Chondrocyte (in vitro differentiated cells): ENCODE measurements at regions not wholly inside any gene's neighbourhood (a gene's known extent, or its start where the extent isn't known, plus 50 kb on each side); places are given as distances from the start of the nearest gene placed in this dataset.
"Not testable (repeated sequence)": the region's sequence is repeated elsewhere in the genome, so short reads cannot be mapped to it uniquely, and the experiment has no call there.

ENCODE experiments used
- DNase-seq: peaks from one replicate; pipeline ENCODE4 v3.0.0; 2021; ENCODE audit warnings: mixed read lengths, low spot score
- H3K27ac Mint-ChIP-seq: one replicate; pipeline ENCODE4 v1.8.0; 2021; ENCODE audit warnings: mild to moderate bottlenecking, moderate library complexity, mixed read lengths; ENCODE audit not compliant: unreplicated experiment
- H3K27me3 Mint-ChIP-seq: 2 replicates; pipeline ENCODE4 v1.8.0; 2021; ENCODE audit warnings: low read depth, mixed read lengths
- H3K36me3 Mint-ChIP-seq: 2 replicates; pipeline ENCODE4 v1.8.0; 2021; ENCODE audit warnings: low read depth, mixed read lengths
- H3K4me1 Mint-ChIP-seq: 2 replicates; pipeline ENCODE4 v1.8.0; 2021; ENCODE audit warnings: low read depth, mild to moderate bottlenecking, mixed read lengths
- H3K4me3 Mint-ChIP-seq: one replicate; pipeline ENCODE4 v1.8.0; 2021; ENCODE audit warnings: mild to moderate bottlenecking, moderate library complexity, mixed read lengths; ENCODE audit not compliant: unreplicated experiment
- H3K9me3 Mint-ChIP-seq: 2 replicates; pipeline ENCODE4 v1.8.0; 2021; ENCODE audit warnings: low read depth, mixed read lengths
- TF ChIP-seq, protein P1 (sequence below): fragments of 200-600 bp; sonication (generic); IDR thresholded peaks from 2 replicates; pipeline ENCODE4 v1.5.0; 2021; ENCODE audit warnings: antibody characterized with exemption, mild to moderate bottlenecking, moderate library complexity

DNA sequence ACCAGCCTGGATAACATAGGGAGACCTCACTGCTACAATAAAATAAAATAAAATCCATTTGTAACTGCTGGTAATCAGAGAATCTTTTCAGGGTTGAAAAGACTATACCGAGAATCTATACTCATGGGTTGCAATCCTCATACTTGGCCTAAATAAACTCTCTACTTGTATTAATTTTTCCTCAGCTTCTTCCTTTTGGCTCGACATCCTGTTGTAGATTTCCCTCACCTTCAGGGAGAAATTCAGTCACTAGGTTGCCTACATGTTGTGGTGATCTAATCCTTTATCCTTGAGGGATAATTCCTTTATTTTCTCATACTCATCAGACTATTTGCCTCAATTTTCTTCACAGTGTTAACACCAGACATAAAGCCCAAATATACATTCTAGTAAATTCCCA is 1093.4 kb downstream of the SORCS3 start:
- H3K9me3 Mint-ChIP-seq = peaks cover 24% of the 10 kb centered on the region
- no peaks in the 10 kb centered on the region for H3K36me3 Mint-ChIP-seq
- no peak overlapping the region for H3K27ac Mint-ChIP-seq
- no peaks in the 10 kb centered on the region for H3K27me3 Mint-ChIP-seq
- no peaks in the 10 kb centered on the region for H3K4me1 Mint-ChIP-seq
- no peak overlapping the region for H3K4me3 Mint-ChIP-seq
- DNase-seq = no peak
- TF ChIP-seq, protein P1, sequence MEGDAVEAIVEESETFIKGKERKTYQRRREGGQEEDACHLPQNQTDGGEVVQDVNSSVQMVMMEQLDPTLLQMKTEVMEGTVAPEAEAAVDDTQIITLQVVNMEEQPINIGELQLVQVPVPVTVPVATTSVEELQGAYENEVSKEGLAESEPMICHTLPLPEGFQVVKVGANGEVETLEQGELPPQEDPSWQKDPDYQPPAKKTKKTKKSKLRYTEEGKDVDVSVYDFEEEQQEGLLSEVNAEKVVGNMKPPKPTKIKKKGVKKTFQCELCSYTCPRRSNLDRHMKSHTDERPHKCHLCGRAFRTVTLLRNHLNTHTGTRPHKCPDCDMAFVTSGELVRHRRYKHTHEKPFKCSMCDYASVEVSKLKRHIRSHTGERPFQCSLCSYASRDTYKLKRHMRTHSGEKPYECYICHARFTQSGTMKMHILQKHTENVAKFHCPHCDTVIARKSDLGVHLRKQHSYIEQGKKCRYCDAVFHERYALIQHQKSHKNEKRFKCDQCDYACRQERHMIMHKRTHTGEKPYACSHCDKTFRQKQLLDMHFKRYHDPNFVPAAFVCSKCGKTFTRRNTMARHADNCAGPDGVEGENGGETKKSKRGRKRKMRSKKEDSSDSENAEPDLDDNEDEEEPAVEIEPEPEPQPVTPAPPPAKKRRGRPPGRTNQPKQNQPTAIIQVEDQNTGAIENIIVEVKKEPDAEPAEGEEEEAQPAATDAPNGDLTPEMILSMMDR = no peak

DNA sequence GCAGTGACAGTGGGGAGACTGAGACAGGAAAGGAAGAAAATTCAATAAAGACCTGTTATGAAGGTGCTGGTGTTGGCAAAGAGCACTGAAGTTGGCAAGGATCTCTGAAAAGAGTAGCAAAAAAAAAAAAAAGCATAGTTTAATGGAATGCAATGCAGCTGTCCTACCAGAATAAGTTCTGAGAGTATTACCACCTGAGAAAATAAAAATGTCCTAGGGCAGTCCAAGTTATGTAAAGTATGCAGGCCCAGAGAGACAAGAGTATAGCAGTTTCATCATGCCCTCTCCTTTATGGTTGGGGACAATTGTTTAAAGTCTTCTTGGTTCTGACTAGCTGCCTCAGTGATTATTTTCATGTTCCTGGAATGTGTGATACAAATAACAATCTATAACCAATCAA is 1092.8 kb downstream of the SORCS3 start:
- Mint-ChIP-seq H3K9me3 (peaks cover 25% of the 10 kb centered on the region), H3K36me3 (peaks cover under 1% of the 10 kb centered on the region), H3K4me1 (no peaks in the 10 kb centered on the region), H3K27me3 (no peaks in the 10 kb centered on the region), H3K4me3 (no peak overlapping the region), H3K27ac (no peak overlapping the region)
- TF ChIP-seq, protein P1 = no peak
- DNase-seq = no peak

DNA sequence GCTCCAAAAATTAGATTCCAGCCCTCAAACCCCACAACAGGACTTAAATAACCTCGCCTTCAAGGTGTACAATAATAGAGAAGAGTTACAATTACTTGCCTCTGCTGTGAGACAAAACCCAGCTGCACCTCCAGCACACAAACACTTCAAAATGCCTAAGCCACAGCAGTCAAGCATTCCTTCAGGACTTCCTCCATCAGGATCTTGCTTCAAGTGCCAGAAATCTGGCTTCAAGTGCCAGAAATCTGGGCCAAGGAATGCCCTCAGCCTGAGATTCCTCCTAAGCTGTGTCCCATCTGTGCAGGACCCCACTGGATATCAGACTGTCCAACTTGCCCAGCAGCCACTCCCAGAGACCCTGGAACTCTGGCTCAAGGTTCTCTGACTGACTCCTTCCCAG is 1088.3 kb downstream of the SORCS3 start:
- Mint-ChIP-seq H3K27me3 (no peaks in the 10 kb centered on the region), H3K9me3 (peaks cover 13% of the 10 kb centered on the region), H3K27ac (no peak overlapping the region), H3K4me3 (no peak overlapping the region), H3K36me3 (peaks cover 3% of the 10 kb centered on the region), H3K4me1 (no peaks in the 10 kb centered on the region)
- TF ChIP-seq, protein P1 = no peak
- DNase-seq = no peak

DNA sequence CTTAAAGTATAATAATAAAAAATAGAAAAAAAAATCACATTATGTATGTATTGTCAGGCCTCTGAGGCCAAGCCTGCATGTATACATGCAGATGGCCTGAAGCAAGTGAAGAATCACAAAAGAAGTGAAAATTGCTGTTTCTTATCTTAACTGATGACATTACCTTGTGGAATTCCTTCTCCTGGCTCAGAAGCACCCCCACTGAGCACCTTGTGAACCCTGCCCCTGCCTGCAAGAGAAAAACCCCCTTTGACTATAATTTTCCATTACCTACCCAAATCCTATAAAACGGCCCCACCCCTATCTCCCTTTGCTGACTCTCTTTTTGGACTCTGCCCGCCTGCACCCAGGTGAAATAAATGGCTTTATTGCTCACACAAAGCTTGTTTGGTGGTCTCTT is 1086.5 kb downstream of the SORCS3 start:
- H3K36me3 Mint-ChIP-seq, H3K27ac Mint-ChIP-seq, H3K9me3 Mint-ChIP-seq, H3K4me3 Mint-ChIP-seq, H3K27me3 Mint-ChIP-seq, DNase-seq, H3K4me1 Mint-ChIP-seq: not testable (repeated sequence)

DNA sequence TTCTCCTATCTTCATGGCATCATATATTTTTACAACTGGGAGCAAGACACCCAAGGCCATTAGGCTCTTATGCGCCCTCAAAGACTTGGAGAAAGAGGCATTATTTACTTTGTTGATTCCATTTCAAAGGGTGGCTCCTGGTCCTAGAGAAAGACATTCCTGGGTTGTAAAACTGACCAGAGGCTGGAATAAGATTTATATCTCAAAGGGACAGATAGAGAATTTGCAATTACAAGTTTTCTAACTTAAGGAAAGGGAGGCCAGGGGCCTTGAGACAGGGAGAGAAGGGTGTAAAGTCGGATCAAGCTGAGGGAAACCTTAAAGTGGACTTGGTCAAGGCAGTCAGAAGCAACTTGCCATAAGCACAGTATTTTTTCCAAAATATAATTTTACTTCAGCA is 1086.0 kb downstream of the SORCS3 start:
- no peak for DNase-seq
- TF ChIP-seq, protein P1 = no peak
- Mint-ChIP-seq H3K4me1 (no peaks in the 10 kb centered on the region), H3K27ac (no peak overlapping the region), H3K27me3 (no peaks in the 10 kb centered on the region), H3K4me3 (no peak overlapping the region), H3K9me3 (peaks cover 6% of the 10 kb centered on the region), H3K36me3 (peaks cover 3% of the 10 kb centered on the region)

DNA sequence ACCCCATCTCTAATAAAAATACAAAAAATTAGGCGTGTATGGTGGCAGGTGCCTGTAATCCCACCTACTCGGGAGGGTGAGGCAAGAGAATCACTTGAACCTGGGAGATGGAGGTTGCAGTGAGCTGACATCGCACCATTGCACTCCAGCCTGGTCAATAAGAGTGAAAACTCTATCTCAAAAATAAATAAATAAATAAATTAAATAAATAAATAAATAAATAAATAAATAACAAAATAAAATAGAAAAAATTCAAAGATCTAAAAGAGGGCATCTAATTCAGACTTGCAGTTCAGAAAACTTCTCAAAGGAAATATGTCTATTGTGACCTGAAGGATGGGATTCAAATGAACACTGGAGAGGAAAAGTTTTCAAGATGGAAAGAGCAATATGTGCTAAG is 1085.1 kb downstream of the SORCS3 start:
- no peaks in the 10 kb centered on the region for H3K4me1 Mint-ChIP-seq
- TF ChIP-seq, protein P1 = no peak
- no peak for DNase-seq
- peaks cover 3% of the 10 kb centered on the region for H3K36me3 Mint-ChIP-seq
- H3K27ac Mint-ChIP-seq = no peak overlapping the region
- H3K4me3 Mint-ChIP-seq = no peak overlapping the region
- peaks cover 6% of the 10 kb centered on the region for H3K9me3 Mint-ChIP-seq
- H3K27me3 Mint-ChIP-seq = no peaks in the 10 kb centered on the region
